Epithelial cell of esophagus (primary cell): ENCODE measurements at regions not wholly inside any gene's neighbourhood (a gene's known extent, or its start where the extent isn't known, plus 50 kb on each side); places are given as distances from the start of the nearest gene placed in this dataset.

Experiments used
- DNase-seq: peaks from one replicate; pipeline ENCODE4 v3.0.0; 2010; ENCODE audit warnings: low read depth
- H3K4me3 ChIP-seq: 2 replicates; pipeline ENCODE4 v1.5.1; 2011; ENCODE audit warnings: mild to moderate bottlenecking, low read length, control low read depth
- CTCF ChIP-seq: IDR thresholded peaks from 2 replicates; pipeline ENCODE4 v1.5.1; 2011; ENCODE audit warnings: low read depth, mild to moderate bottlenecking, low read length, control low read depth, inconsistent platforms; ENCODE audit not compliant: insufficient read depth; ENCODE audit errors: missing control alignments

GRCh38 chr3:46124216-46125177 lies 83.6 kb downstream of the CCR1 start:
- DNase-seq = no peak
- no peak overlapping the region for H3K4me3 ChIP-seq
- no peak for TF ChIP-seq CTCF

DNA sequence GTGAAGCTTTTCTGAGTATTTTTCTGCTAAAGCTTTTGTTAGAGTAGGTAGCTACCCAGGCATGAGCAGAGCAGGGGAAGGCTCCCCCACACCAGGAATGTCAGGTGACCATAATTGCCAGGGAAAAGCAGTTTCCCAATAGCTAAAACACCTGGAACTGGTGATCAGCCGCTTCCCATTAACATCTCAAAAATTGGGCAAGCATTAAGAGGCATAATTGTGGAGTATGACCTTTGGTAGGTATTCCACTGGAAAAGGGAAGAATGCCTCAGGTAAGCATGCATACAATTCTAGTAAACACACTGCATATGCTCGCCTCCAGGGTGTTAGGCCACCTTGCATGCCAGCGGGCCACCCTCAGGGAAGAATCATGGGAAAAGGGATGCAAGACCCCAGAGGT lies 84.5 kb downstream of the CCR1 start:
- H3K4me3 ChIP-seq = no peak overlapping the region
- no peak for TF ChIP-seq CTCF
- no peak for DNase-seq

- TF ChIP-seq CTCF = no peak
- no peak for DNase-seq
- H3K4me3 ChIP-seq = no peak overlapping the region
These were observed 86.0 kb downstream of the CCR1 start for GRCh38 chr3:46122091-46122490.

DNA sequence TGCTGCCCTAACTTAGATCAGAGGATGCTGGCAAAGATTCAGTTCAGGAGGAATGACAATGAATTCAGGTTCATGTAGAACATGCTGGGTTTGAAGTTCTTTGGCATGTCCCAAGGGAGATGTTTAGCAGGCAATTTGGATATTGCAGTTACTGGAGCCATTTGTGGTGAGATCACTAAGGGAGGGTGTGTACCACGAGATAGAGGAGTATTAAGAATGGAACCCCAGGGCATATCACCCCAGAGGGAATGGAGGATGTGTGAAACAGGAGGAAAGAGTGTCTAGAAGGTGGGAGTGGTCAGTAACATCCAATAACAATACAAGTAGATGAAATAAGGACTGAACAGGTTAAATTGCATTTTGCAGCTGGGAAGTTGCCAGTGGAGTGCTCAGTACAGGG lies 87.1 kb downstream of the CCR1 start:
- DNase-seq = no peak
- no peak for TF ChIP-seq CTCF
- H3K4me3 ChIP-seq = no peak overlapping the region

GRCh38 chr3:46119709-46120498 lies 88.2 kb downstream of the CCR1 start:
- H3K4me3 ChIP-seq = no peak overlapping the region
- DNase-seq = peak; percentile 13
- no peak for TF ChIP-seq CTCF

DNA sequence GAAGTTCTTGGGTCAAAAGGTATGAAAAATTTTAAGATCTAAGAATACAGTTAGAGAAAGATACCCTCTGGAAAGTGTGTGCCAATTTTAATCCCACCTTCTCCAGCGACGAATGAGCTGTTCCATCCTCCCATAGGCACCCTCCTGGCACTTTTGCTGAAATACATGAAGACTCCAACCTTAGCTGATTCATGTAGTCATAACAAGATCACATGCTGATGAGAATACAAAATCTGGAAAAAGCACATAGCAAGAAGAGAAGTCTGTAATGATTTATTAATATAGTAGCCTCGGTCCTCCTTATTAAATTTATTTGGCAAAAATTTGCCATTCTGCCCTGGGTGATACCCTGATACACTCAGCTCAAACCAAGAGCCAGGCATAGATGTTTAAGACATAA lies 88.9 kb downstream of the CCR1 start:
- no peak overlapping the region for H3K4me3 ChIP-seq
- DNase-seq = no peak
- TF ChIP-seq CTCF = no peak
